IMR-90 (cell line): ENCODE measurements at regions not wholly inside any gene's neighbourhood (a gene's known extent, or its start where the extent isn't known, plus 50 kb on each side); places are given as distances from the start of the nearest gene placed in this dataset.

Experiments used
- ATAC-seq: fragments of 200-7000 bp; cut with Tn5 transposase; 2 replicates; pipeline ENCODE4 v1.9.1; 2020; ENCODE audit warnings: low read depth, mild to moderate bottlenecking, moderate library complexity
- BruUV-seq: library from RNA; stranded (reverse); fragments of 400-500 nt; replicated peaks from 2 replicates; lab custom pipeline; 2021; lab: Mats Ljungman, UMichigan
- CTCF ChIA-PET: fragments of 300-600 bp; formaldehyde crosslinking; extraction: SDS; loops from one replicate; lab custom pipeline; 2021; ENCODE audit warnings: antibody characterized with exemption; lab: Yijun Ruan, JAX
- POLR2A ChIA-PET: fragments of 300-600 bp; sonication (Branson Sonifier 250); formaldehyde crosslinking; loops from one replicate; lab custom pipeline; 2022; ENCODE audit warnings: antibody characterized with exemption; ENCODE audit not compliant: unreplicated experiment; lab: Charles Lee
- DNase-seq: peaks from one replicate; pipeline ENCODE4 v3.0.0; 2013
- H2AFZ ChIP-seq: replicated peaks from 2 replicates; pipeline ENCODE3; 2013; ENCODE audit warnings: low read length, mild to moderate bottlenecking; ENCODE audit not compliant: poor library complexity
- H2AK5ac ChIP-seq: 2 replicates; pipeline ENCODE4 v1.6.1; 2013; ENCODE audit warnings: low read depth, low read length, inconsistent platforms
- H2AK9ac ChIP-seq: replicated peaks from 2 replicates; pipeline ENCODE3; 2013; ENCODE audit warnings: mild to moderate bottlenecking, low read depth, low read length, moderate library complexity; ENCODE audit not compliant: poor library complexity
- H2BK120ac ChIP-seq: 2 replicates; pipeline ENCODE4 v1.6.1; 2013; ENCODE audit warnings: low read depth, low read length, inconsistent platforms
- H2BK15ac ChIP-seq: 3 replicates; pipeline ENCODE4 v1.6.1; 2013; ENCODE audit warnings: low read depth, low read length, inconsistent platforms
- H2BK20ac ChIP-seq: 2 replicates; pipeline ENCODE4 v1.6.1; 2013; ENCODE audit warnings: low read depth, mild to moderate bottlenecking, inconsistent platforms, low read length, moderate library complexity
- H2BK5ac ChIP-seq: 2 replicates; pipeline ENCODE4 v1.6.1; 2013; ENCODE audit warnings: mild to moderate bottlenecking, low read depth, low read length, inconsistent platforms; ENCODE audit not compliant: poor library complexity, severe bottlenecking
- H3K14ac ChIP-seq: replicated peaks from 2 replicates; pipeline ENCODE4 v1.6.1; 2013; ENCODE audit warnings: low read depth, low read length, inconsistent platforms
- H3K18ac ChIP-seq: 2 replicates; pipeline ENCODE4 v1.6.1; 2013; ENCODE audit warnings: low read depth, low read length, control low read depth
- H3K23ac ChIP-seq: 2 replicates; pipeline ENCODE4 v1.6.1; 2013; ENCODE audit warnings: low read depth, low read length, inconsistent platforms
- H3K27ac ChIP-seq: 2 replicates; pipeline ENCODE4 v1.5.1; 2013; ENCODE audit warnings: mild to moderate bottlenecking, control low read depth, low read length; ENCODE audit not compliant: insufficient read depth
- H3K27me3 ChIP-seq: 2 replicates; pipeline ENCODE4 v1.6.1; 2013; ENCODE audit warnings: low read length; ENCODE audit not compliant: control insufficient read depth, insufficient read depth
- H3K36me3 ChIP-seq: 2 replicates; pipeline ENCODE4 v1.6.1; 2013; ENCODE audit warnings: low read length, mixed read lengths; ENCODE audit not compliant: control insufficient read depth, insufficient read depth
- H3K4ac ChIP-seq: 2 replicates; pipeline ENCODE4 v1.6.1; 2013; ENCODE audit warnings: low read depth, low read length, inconsistent platforms
- H3K4me1 ChIP-seq: 2 replicates; pipeline ENCODE4 v1.6.1; 2013; ENCODE audit warnings: low read length, mixed read lengths; ENCODE audit not compliant: control insufficient read depth, insufficient read depth
- H3K4me2 ChIP-seq: 2 replicates; pipeline ENCODE4 v1.6.1; 2013; ENCODE audit warnings: low read depth, mild to moderate bottlenecking, control low read depth, low read length, moderate library complexity
- H3K4me3 ChIP-seq: 2 replicates; pipeline ENCODE4 v1.5.1; 2013; ENCODE audit warnings: low read depth, mild to moderate bottlenecking, control low read depth, low read length, moderate library complexity; ENCODE audit not compliant: insufficient read depth
- H3K56ac ChIP-seq: 2 replicates; pipeline ENCODE4 v1.6.1; 2013; ENCODE audit warnings: low read length, inconsistent platforms; ENCODE audit not compliant: insufficient read depth; ENCODE audit errors: extremely low read depth
- H3K79me1 ChIP-seq, 2 experiments: 2 replicates each; pipeline ENCODE4 v1.6.1; 2013; ENCODE audit warnings: low read length in 2 of 2, inconsistent platforms in 1 of 2, low read depth in 1 of 2
- H3K9ac ChIP-seq: 2 replicates; pipeline ENCODE4 v1.6.1; 2013; ENCODE audit warnings: low read depth, low read length, control low read depth
- H3K9me1 ChIP-seq: 2 replicates; pipeline ENCODE4 v1.6.1; 2013; ENCODE audit warnings: low read length, inconsistent platforms; ENCODE audit not compliant: insufficient read depth
- H3K9me3 ChIP-seq: 2 replicates; pipeline ENCODE4 v1.6.1; 2013; ENCODE audit warnings: low read length; ENCODE audit not compliant: control insufficient read depth, insufficient read depth
- H4K20me1 ChIP-seq: 2 replicates; pipeline ENCODE4 v1.6.1; 2013; ENCODE audit warnings: low read length, inconsistent platforms; ENCODE audit not compliant: insufficient read depth
- H4K5ac ChIP-seq: 2 replicates; pipeline ENCODE4 v1.6.1; 2013; ENCODE audit warnings: mild to moderate bottlenecking, low read depth, low read length, control low read depth
- H4K8ac ChIP-seq, 2 experiments: 2 replicates each; pipeline ENCODE4 v1.6.1; 2013; ENCODE audit warnings: low read depth in 2 of 2, low read length in 2 of 2, control low read depth in 1 of 2, inconsistent platforms in 1 of 2
- H4K91ac ChIP-seq: 2 replicates; pipeline ENCODE4 v1.6.1; 2013; ENCODE audit warnings: low read depth, low read length, inconsistent platforms; ENCODE audit not compliant: insufficient read depth
- BHLHE40 ChIP-seq: fragments of 150-350 bp; IDR thresholded peaks from 2 replicates; pipeline ENCODE4 v1.6.1; 2016; ENCODE audit warnings: mild to moderate bottlenecking, low read depth, low read length
- CEBPB ChIP-seq: IDR thresholded peaks from 2 replicates; pipeline ENCODE4 v1.6.1; 2012; ENCODE audit warnings: low read depth, low read length, improper control_type of control experiment
- CHD1 ChIP-seq: IDR thresholded peaks from 2 replicates; pipeline ENCODE4 v1.6.1; 2012; ENCODE audit warnings: low read depth, low read length, improper control_type of control experiment
- CTCF ChIP-seq: conservative IDR thresholded peaks from 2 replicates; pipeline ENCODE4 v1.5.1; 2012; ENCODE audit warnings: mild to moderate bottlenecking, low read depth, low read length, improper control_type of control experiment
- ELK1 ChIP-seq: fragments of 150-350 bp; IDR thresholded peaks from 2 replicates; pipeline ENCODE4 v1.6.1; 2016; ENCODE audit warnings: low read depth, mild to moderate bottlenecking, low read length, moderate library complexity, borderline replicate concordance
- MAFK ChIP-seq: IDR thresholded peaks from 2 replicates; pipeline ENCODE4 v1.6.1; 2012; ENCODE audit warnings: low read depth, low read length, improper control_type of control experiment
- MAZ ChIP-seq: IDR thresholded peaks from 2 replicates; pipeline ENCODE4 v1.6.1; 2012; ENCODE audit warnings: low read depth, mild to moderate bottlenecking, low read length, improper control_type of control experiment, moderate library complexity, borderline replicate concordance
- MXI1 ChIP-seq: IDR thresholded peaks from 2 replicates; pipeline ENCODE4 v1.6.1; 2012; ENCODE audit warnings: low read depth, mild to moderate bottlenecking, low read length, moderate library complexity, borderline replicate concordance
- POLR2A ChIP-seq: IDR thresholded peaks from 2 replicates; pipeline ENCODE4 v1.6.1; 2012; ENCODE audit warnings: mild to moderate bottlenecking, low read depth, low read length
- RAD21 ChIP-seq: IDR thresholded peaks from 2 replicates; pipeline ENCODE4 v1.6.1; 2012; ENCODE audit warnings: low read length, improper control_type of control experiment
- RCOR1 ChIP-seq: IDR thresholded peaks from 2 replicates; pipeline ENCODE4 v1.6.1; 2012; ENCODE audit warnings: mild to moderate bottlenecking, low read length, improper control_type of control experiment; ENCODE audit not compliant: insufficient replicate concordance
- RFX5 ChIP-seq: IDR thresholded peaks from 2 replicates; pipeline ENCODE4 v1.8.0; 2012; ENCODE audit warnings: low read depth, mild to moderate bottlenecking, low read length, moderate library complexity
- SMC3 ChIP-seq: fragments of 150-350 bp; IDR thresholded peaks from 2 replicates; pipeline ENCODE4 v1.6.1; 2016; ENCODE audit warnings: low read depth, mild to moderate bottlenecking, antibody characterized with exemption, low read length, moderate library complexity
- USF2 ChIP-seq: fragments of 150-350 bp; IDR thresholded peaks from 2 replicates; pipeline ENCODE4 v1.6.1; 2017; ENCODE audit warnings: mild to moderate bottlenecking, antibody characterized with exemption, low read length, low read depth
- WGBS, 2 experiments: methylation state at CpG; one replicate each; pipeline versions ENCODE4 v1.1.5 to v1.1.7; 2013; ENCODE audit warnings: missing lambda C conversion rate in 2 of 2; ENCODE audit not compliant: insufficient read length in 1 of 2; ENCODE audit errors: extremely low coverage in 2 of 2; 5-methylcytosine and 5-hydroxymethylcytosine counted together
- dilution Hi-C: fragments of 300-500 bp; cut with HindIII; formaldehyde crosslinking; loops from one replicate; pipeline ENCODE4 v1.14.3; 2018; ENCODE audit warnings: low sequenced_read_pairs; ENCODE audit not compliant: unreplicated experiment
- in situ Hi-C: fragments of 300-500 bp; cut with MboI; formaldehyde crosslinking; loops from 3 replicates; pipeline ENCODE4 v1.14.3; 2019; ENCODE audit warnings: low sequenced_read_pairs, inconsistent platforms, mixed read lengths
- intact Hi-C: fragments of 100-400 bp; cut with micrococcal nuclease; formaldehyde crosslinking; loops from 2 replicates; pipeline ENCODE4 v1.10.0; 2022

GRCh38 chr7:96400001-96400400 lies 78.1 kb upstream of the SLC25A13 start:
- in situ Hi-C loops, result no loop called here
- CTCF ChIA-PET, result interaction anchor here (1.1 kb wide), 1 partner anchor 11 kb away, joined by 3 read pairs; no protein-coding TSS in a partner anchor
- Histone ChIP-seq H3K4ac (no peak overlapping the region), H4K91ac (no peak overlapping the region), H2AFZ (no peak overlapping the region), H3K79me1 (no peaks in the 10 kb centered on the region), H4K20me1 (no peaks in the 10 kb centered on the region), H3K23ac (no peak overlapping the region), H3K9me3 (no peaks in the 10 kb centered on the region), H2BK120ac (no peak overlapping the region), H2AK9ac (no peak overlapping the region), H3K27me3 (no peaks in the 10 kb centered on the region), H4K8ac (no peak overlapping the region), H2BK15ac (no peak overlapping the region), H3K56ac (no peak overlapping the region), H3K9ac (no peak overlapping the region), H3K36me3 (no peaks in the 10 kb centered on the region), H2BK5ac (no peak overlapping the region), H3K4me2 (no peak overlapping the region), H3K27ac (no peak overlapping the region), H3K4me3 (no peak overlapping the region), H3K14ac (no peak overlapping the region), H3K9me1 (no peaks in the 10 kb centered on the region), H4K5ac (no peak overlapping the region), H3K18ac (no peak overlapping the region), H2AK5ac (no peak overlapping the region), H2BK20ac (no peak overlapping the region), H3K4me1 (no peaks in the 10 kb centered on the region)
- dilution Hi-C loops, result no loop called here
- no TSS peak for BruUV-seq
- POLR2A ChIA-PET, result no interaction called here
- WGBS, 2 experiments, result no CpG with 5 or more reads among the region's 1 CpG
- no peak for DNase-seq
- intact Hi-C loops, result no loop called here
- TF ChIP-seq RAD21 (no peak), ELK1 (no peak), MAZ (no peak), RFX5 (no peak), CEBPB (no peak), CTCF (no peak), USF2 (no peak), BHLHE40 (no peak), SMC3 (no peak), RCOR1 (no peak), POLR2A (no peak), MXI1 (no peak), CHD1 (no peak), MAFK (no peak)
- ATAC-seq, result no peak
